H1 (cell line): ENCODE measurements at regions not wholly inside any gene's neighbourhood (a gene's known extent, or its start where the extent isn't known, plus 50 kb on each side); places are given as distances from the start of the nearest gene placed in this dataset.

Experiments
- HDAC6 ChIP-seq: IDR thresholded peaks from one replicate; pipeline ENCODE4 v1.7.1; 2012; ENCODE audit warnings: low read depth, mild to moderate bottlenecking, inconsistent platforms, low read length, moderate library complexity
- KDM4A ChIP-seq: IDR thresholded peaks from one replicate; pipeline ENCODE4 v1.7.1; 2012; ENCODE audit warnings: low read depth, mild to moderate bottlenecking, moderate library complexity, low read length, inconsistent platforms; ENCODE audit not compliant: severe bottlenecking
- MAFK ChIP-seq: IDR thresholded peaks from 2 replicates; pipeline ENCODE4 v1.6.1; 2012; ENCODE audit warnings: low read depth, mild to moderate bottlenecking, improper control_type of control experiment, low read length
- PHF8 ChIP-seq: fragments of 200-600 bp; sonication (generic); conservative IDR thresholded peaks from 2 replicates; pipeline ENCODE4 v1.7.1; 2012; ENCODE audit warnings: low read depth, mild to moderate bottlenecking, inconsistent platforms, low read length, moderate library complexity
- POLR2A ChIP-seq, 2 experiments: IDR thresholded peaks; 1 replicate in 1 of 2; 2 replicates in 1 of 2; pipeline ENCODE4 v1.6.1; 2011; ENCODE audit warnings: low read depth in 2 of 2, low read length in 2 of 2, mild to moderate bottlenecking in 2 of 2; ENCODE audit errors: control extremely low read depth in 1 of 2
- POLR2AphosphoS5 ChIP-seq: IDR thresholded peaks from 2 replicates; pipeline ENCODE4 v1.6.1; 2011; ENCODE audit warnings: low read depth, low read length
- RAD21 ChIP-seq, 2 experiments: IDR thresholded peaks in 1 of 2; conservative IDR thresholded peaks in 1 of 2; 2 replicates each; pipeline ENCODE4 v1.6.1; 2011; ENCODE audit warnings: low read depth in 2 of 2, low read length in 2 of 2, improper control_type of control experiment in 1 of 2, inconsistent platforms in 1 of 2, mild to moderate bottlenecking in 1 of 2, moderate library complexity in 1 of 2
- SAP30 ChIP-seq: fragments of 300-600 bp; sonication (generic); IDR thresholded peaks from 2 replicates; pipeline ENCODE4 v1.7.1; 2012; ENCODE audit warnings: low read length, moderate library complexity, mild to moderate bottlenecking, inconsistent platforms; ENCODE audit not compliant: insufficient read depth, insufficient replicate concordance
- SIRT6 ChIP-seq: IDR thresholded peaks from one replicate; pipeline ENCODE4 v1.7.1; 2012; ENCODE audit warnings: low read length, inconsistent platforms
- TAF7 ChIP-seq: optimal IDR thresholded peaks from 2 replicates; pipeline ENCODE3; 2011; ENCODE audit warnings: low read depth, mild to moderate bottlenecking, inconsistent platforms, low read length, moderate library complexity, borderline replicate concordance

GRCh38 chr1:187838335-187839293 is 1009.9 kb downstream of the PLA2G4A start (continued):
- no peak for TF ChIP-seq PHF8
- no peak for TF ChIP-seq SIRT6
- no peak for TF ChIP-seq TAF7
- TF ChIP-seq POLR2A (IDR thresholded peaks at IDR 0.05; ENCODE audit: control extremely low read depth in 1 of 2, low read depth in 2 of 2, low read length in 2 of 2): no peak
- no peak for TF ChIP-seq MAFK
- no peak for TF ChIP-seq POLR2AphosphoS5
- TF ChIP-seq KDM4A: no peak
- no peak for TF ChIP-seq RAD21 (IDR thresholded peaks at IDR 0.05 in 1 of 2, conservative IDR thresholded peaks at IDR 0.05 in 1 of 2; ENCODE audit: low read depth in 2 of 2, low read length in 2 of 2)
- no peak for TF ChIP-seq HDAC6
- no peak for TF ChIP-seq SAP30
